ENCODE measurements at regions not wholly inside any gene's neighbourhood (a gene's known extent, or its start where the extent isn't known, plus 50 kb on each side); places are given as distances from the start of the nearest gene placed in this dataset.
A peak's percentile ranks its signal among the peaks of the same experiment; 100 is the strongest.
"Not testable (repeated sequence)": the region's sequence is repeated elsewhere in the genome, so short reads cannot be mapped to it uniquely, and the experiment has no call there.

DNA sequence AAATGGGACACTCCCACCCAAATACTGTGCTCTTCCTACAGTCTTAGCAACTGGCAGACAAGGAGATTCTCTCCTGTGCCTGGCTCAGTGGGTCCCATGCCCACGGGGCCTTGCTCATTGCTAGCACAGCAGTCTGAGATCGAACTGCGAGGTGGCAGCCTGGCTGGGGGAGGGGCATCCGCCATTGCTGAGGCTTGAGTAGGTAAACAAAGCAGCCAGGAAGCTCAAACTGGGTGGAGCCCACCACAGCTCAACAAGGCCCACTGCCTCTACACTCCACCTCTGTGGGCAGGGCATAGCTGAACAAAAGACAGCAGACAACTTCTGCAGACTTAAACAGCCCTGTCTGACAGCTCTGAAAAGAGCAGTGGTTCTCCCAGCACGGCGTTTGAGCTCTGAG lies 174.8 kb downstream of the COL12A1 start:
- DNase-seq = not testable (repeated sequence)

DNA sequence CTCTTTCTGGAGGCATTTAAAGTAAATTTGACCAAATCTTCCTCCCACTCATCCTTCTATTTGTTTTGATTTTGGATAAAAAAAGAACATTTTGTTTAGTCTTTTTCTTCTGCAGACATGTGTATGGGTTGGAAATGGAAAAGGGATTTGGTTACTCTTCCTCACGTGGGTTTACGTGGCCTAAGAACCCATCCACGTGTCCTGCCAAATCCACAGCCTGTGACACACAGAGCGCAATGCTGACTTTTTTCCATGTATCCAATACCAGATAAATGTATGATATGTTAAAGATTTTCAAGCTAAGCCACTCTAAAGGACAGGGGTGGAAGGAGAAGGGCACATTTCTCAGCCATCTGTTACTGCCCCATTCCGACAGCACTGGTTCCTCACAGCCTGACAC lies 176.5 kb downstream of the COL12A1 start:
- no peak for DNase-seq

DNA sequence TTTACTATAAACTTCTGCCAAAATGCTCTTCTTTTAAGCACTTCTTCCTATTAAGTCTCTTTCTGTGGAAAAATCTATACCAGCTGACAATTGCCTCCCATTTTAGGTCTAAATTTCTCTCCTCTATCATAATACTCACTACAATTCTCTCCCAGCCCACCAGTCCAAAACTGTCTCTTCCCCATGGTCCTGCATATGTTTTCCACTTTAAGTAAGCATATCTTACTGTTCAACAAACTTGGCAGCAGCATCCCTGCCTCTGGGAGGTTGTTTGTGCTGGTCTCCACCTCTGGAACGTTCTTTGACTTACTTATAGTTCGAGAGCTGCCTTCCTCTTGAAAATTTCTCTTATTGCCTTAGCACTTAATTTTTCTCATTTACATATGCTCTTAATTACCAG lies 180.5 kb downstream of the COL12A1 start:
- no peak for DNase-seq

- peak; percentile 35 for DNase-seq
Measured at GRCh38 chr6:75024828-75025227, 181.0 kb downstream of the COL12A1 start.

DNA sequence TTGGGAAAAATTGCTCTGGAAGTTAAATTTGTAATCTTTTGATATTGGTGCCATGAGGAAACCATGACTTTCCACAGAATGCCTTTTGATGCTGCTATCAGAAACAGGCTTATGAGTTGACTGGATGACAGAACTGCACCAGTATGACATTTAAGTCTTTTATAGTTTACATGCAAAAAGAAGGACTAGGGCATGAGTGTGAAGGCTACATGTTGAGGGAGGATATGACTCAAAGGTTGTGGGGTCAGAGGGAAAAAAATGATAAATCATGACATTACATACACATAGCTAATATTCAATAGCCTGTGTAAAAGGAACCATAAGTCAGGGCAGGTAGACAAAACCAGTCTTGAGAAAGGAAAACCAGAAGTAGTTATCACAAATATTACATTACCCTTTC lies 182.2 kb downstream of the COL12A1 start:
- no peak for DNase-seq

- no peak for DNase-seq
Measured at GRCh38 chr6:75020971-75021370, 184.9 kb downstream of the COL12A1 start.

DNA sequence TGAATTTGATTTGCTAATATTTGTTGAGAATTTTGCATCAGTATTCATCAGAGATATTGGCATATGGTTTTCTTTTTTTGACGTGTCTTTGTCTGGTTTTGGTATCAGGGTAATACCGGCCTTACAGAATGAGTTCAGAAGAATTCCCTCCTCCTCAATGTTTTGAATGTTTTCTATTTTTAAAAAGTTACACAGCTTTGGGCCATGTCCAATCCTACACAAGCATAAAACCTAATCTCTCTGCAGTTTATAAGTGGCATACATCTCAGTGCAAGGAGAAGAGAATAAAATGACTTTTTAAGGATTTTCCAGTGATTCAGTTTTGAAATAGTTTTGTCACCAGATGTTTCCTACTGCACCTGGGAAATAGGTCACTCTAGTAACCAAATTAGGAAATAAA lies 185.5 kb downstream of the COL12A1 start:
- no peak for DNase-seq

DNA sequence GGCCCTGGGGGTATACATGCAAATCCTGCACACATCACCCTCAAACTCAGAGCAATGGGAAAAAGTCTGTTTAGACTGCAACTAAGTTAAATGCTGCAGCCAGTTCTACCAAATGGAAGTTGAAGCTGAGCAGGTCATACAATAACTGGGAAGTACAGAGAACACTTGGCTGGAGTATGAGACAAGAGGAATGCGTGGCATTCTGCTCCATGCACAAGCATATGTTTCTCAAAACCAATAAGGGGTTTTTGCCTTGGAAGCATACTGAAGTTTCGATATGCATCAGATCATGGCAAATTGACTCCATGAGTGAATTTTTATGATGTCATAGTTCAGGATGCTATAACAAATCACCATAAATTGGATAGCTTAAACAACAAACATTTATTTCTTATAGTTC lies 193.8 kb downstream of the COL12A1 start:
- DNase-seq = peak; percentile 77

DNA sequence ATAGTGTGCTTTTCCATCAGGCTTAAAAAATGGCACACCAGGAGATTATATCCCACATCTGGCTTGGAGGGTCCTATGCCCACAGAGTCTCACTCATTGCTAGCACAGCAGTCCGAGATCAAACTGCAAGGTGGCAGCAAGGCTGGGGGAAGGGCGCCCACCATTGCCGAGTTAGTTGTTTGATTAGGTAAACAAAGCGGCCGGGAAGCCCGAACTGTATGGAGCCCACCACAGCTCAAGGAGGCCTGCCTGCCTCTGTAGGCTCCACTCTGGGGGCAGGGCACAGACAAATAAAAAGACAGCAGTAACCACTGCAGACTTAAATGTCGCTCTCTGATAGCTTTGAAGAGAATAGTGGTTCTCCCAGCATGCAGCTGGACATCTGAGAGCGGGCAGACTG lies 201.9 kb downstream of the COL12A1 start:
- DNase-seq = not testable (repeated sequence)

DNA sequence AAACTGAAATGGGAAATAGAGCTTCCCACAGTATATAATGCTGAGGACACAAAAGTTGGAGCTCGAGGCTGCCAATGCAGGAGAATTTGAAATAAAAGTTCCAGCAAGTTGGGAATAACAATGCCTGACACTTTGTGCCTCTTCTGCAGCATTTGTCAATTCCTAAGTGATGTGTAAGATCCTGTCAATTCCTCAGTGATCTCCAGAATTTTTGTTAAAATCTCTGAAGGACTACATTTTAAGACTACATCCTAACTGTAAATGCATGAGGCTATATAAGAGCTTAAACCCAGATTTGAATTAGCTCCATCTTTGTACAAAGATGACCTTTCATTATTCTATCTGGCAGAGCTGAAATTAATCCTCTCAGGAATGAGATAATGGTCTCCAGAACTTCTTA lies 208.2 kb downstream of the COL12A1 start:
- DNase-seq = peak; percentile 70

DNA sequence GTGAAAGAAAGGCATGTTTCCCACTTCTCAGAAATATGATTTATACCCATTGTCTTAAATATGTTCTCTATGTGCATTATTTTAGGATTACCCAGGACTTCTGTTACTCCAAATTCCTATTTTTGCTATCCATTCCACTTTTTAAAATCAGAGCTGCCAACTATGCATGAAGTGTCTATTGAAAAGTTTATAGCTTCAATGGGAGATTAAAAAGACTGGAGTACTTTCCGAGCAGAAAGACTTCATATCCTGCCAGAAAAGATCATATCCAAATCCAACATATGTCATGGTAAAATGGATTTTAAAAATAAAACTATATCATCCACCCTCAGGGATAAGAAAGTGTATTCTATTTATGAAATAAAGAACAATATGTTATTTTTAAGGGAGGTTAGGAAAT lies 212.7 kb downstream of the COL12A1 start:
- DNase-seq = peak; percentile 81

DNA sequence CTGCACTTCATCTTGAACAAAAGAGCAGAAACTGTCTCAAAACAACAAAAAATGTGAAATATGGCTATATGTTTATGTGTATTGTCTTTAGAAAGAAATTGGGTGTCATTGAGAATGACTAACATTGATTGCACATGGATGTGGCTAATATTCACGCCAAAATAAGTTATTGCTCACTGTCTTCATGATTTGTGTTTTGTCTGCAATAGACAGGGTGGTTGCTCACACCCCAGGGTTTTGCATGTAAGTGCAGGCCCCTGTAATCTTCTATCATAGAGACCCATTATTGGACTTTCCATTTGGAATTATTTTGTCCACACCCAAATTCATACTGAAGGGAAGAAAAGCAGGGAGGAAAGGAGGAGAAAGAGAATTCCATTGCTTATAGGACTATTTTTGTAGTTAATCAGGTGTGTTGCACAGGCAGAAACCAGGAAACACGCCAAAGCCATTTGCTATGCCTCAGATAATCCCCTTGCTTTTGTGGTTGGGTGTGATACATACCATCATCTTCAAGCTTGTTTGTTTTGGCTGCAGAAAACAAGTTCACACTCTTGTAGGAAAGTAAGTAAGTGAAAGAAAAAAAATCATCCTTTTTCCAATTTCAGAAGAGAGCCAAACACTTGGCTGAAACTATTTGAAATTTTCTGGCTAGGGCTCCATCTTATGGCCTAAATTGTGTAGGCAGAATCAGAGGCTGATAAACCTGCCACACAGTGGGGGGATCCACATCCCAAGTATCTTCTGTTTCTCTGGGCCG lies 214.1 kb downstream of the COL12A1 start:
- no peak for DNase-seq

- no peak for DNase-seq
Measured at GRCh38 chr6:74979065-74979766, 226.6 kb downstream of the COL12A1 start.

GRCh38 chr6:74976701-74977100 lies 229.2 kb downstream of the COL12A1 start:
- peak; percentile 59 for DNase-seq

GRCh38 chr6:74976026-74976425 lies 229.8 kb downstream of the COL12A1 start:
- no peak for DNase-seq

- no peak for DNase-seq
Measured at GRCh38 chr6:74973591-74973990, 232.3 kb downstream of the COL12A1 start.

DNA sequence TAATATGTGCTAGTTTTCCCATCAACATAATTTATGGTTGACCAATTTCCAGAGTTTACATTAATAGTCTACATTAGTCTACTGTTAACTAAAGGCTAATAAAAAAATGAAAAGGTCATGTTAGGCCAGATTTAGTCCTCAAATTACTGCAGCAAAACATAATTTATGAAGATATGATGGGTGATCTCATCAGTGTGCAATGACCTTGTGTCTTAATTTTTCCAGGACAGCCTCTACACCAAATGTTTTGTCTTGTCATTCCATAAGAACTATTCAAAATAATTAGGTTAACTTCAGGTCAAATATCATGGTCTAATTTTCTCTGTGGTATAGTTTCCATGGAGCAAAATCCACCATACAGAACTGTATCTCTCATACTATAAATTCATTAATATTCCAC lies 234.2 kb downstream of the COL12A1 start:
- no peak for DNase-seq

GRCh38 chr6:74969591-74970267 lies 236.1 kb downstream of the COL12A1 start:
- DNase-seq = no peak

GRCh38 chr6:74967821-74968220 lies 238.0 kb downstream of the COL12A1 start:
- no peak for DNase-seq

DNA sequence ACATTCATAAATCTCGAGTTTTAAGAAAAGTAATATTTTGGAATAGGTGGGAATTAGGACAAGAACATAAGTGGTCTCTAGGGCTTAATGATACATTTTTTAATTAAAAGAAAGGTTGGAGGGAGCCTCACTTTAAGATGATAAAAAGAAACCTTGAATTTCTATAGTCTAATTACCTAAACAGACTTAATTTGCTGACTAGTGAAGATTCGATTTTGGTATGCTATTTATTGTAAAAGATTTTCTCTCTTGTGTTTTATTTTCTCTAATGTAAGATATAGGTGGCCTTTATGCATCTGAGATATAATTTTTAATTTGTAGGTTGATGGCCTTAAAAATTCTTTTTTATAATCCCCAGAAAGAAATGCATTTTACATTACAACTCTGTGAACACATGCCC lies 239.1 kb downstream of the COL12A1 start:
- no peak for DNase-seq

- no peak for DNase-seq
Measured at GRCh38 chr6:74964871-74965441, 240.9 kb downstream of the COL12A1 start.

DNA sequence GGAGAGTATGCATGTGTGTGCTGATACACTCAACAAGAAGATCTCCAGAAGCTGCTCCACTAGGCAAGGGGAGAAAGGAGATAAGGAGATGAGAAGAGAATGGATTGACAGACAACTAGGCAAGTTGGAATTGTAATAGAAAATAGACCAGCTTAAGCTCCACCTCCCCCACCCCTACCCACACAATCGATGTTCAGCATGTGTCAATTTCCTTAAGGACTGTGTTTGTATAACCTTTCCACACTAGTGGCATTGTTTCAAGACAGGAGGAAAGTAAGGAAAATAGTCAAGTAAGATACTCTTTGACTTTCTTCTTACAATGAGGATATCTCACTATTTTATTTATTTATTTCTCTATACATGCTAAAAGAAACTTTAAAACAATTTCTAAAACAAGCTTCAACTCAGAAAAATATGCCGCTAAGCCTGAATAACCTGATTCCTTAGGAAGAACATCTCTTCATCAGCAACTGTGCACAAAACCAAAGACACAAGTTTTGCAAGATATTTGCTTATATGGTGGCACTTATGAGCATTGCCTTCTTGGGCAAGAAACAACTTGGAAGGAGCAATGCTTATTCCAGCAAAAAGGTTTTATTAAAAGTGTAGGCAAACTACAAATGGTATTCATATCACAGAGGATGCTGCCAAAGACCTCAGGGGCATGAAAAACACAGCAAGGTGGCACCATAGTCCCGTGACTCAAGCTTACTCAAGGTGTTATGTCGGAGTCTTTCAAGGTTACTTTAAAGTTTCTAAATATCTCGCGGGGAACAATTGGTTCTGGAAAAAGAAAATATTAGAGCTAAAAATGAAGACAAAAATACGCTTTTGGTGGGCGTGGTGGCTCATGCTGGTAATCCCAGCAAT lies 249.1 kb downstream of the COL12A1 start:
- DNase-seq = no peak
